Esophagus (tissue), 2 donors: ENCODE measurements at regions not wholly inside any gene's neighbourhood (a gene's known extent, or its start where the extent isn't known, plus 50 kb on each side); places are given as distances from the start of the nearest gene placed in this dataset.

Experiments used
- H3K27ac ChIP-seq, 2 donors: one replicate each; pipeline ENCODE4 v1.5.1; 2013; ENCODE audit warnings: low read depth in 2 of 2, mild to moderate bottlenecking in 2 of 2, inconsistent platforms in 1 of 2, low read length in 1 of 2, moderate library complexity in 1 of 2
- H3K27me3 ChIP-seq, 2 donors: one replicate each; pipeline ENCODE4 v1.6.1; 2013; ENCODE audit warnings: low read length in 2 of 2, control low read depth in 1 of 2, mild to moderate bottlenecking in 1 of 2; ENCODE audit not compliant: insufficient read depth in 2 of 2, control insufficient read depth in 1 of 2
- H3K36me3 ChIP-seq, 2 donors: one replicate each; pipeline ENCODE4 v1.6.1; 2013; ENCODE audit warnings: low read length in 1 of 2; ENCODE audit not compliant: control insufficient read depth in 2 of 2, insufficient read depth in 2 of 2
- H3K4me1 ChIP-seq, 2 donors: one replicate each; pipeline ENCODE4 v1.6.1; 2013; ENCODE audit warnings: low read length in 1 of 2; ENCODE audit not compliant: control insufficient read depth in 2 of 2, insufficient read depth in 2 of 2
- H3K4me3 ChIP-seq, 2 donors: one replicate each; pipeline ENCODE4 v1.5.1; 2013; ENCODE audit warnings: low read length in 2 of 2, mild to moderate bottlenecking in 2 of 2, low read depth in 1 of 2, moderate library complexity in 1 of 2
- H3K9me3 ChIP-seq, 2 donors: one replicate each; pipeline ENCODE4 v1.6.1; 2013; ENCODE audit warnings: mild to moderate bottlenecking in 2 of 2, low read depth in 1 of 2, low read length in 1 of 2, moderate library complexity in 1 of 2; ENCODE audit not compliant: control insufficient read depth in 2 of 2, insufficient read depth in 1 of 2
- WGBS, 2 donors: extraction: QIAGEN DNeasy Blood & Tissue Kit; methylation state at CpG; one replicate each; pipeline ENCODE4 v1.1.7; 2013; 5-methylcytosine and 5-hydroxymethylcytosine counted together
- donor health status: healthy with polysubstance abuse.
- donor health status: Bipolar disorder and iron deficiency.

GRCh38 chr15:69845159-69845558, 252.6 kb downstream of the TLE3 start:
- no peak overlapping the region for H3K27ac ChIP-seq
- H3K27me3 ChIP-seq, result no peaks in the 10 kb centered on the region
- WGBS, 2 donors, result 83 to 89% methylated on average over 5 of the region's 5 CpGs
- H3K4me3 ChIP-seq, result no peak overlapping the region
- peaks cover 0 to 2% of the 10 kb centered on the region in 2 donors for H3K4me1 ChIP-seq
- no peaks in the 10 kb centered on the region for H3K36me3 ChIP-seq
- H3K9me3 ChIP-seq, result no peaks in the 10 kb centered on the region

- Histone ChIP-seq H3K4me1 (no peaks in the 10 kb centered on the region), H3K4me3 (no peak overlapping the region), H3K27me3 (no peaks in the 10 kb centered on the region), H3K27ac (no peak overlapping the region), H3K9me3 (no peaks in the 10 kb centered on the region), H3K36me3 (no peaks in the 10 kb centered on the region)
- WGBS, 2 donors, result 67 to 69% methylated on average over 4 of the region's 4 CpGs
Measured at GRCh38 chr15:69847625-69848024, 250.1 kb downstream of the TLE3 start.

- no peaks in the 10 kb centered on the region for H3K36me3 ChIP-seq
Measured at GRCh38 chr15:69848096-69848495, 249.6 kb downstream of the TLE3 start.

GRCh38 chr15:69848551-69849231, 249.0 kb downstream of the TLE3 start:
- WGBS, 2 donors, result 47 to 61% methylated on average over 4 of the region's 4 CpGs
- no peaks in the 10 kb centered on the region for H3K36me3 ChIP-seq
- H3K27me3 ChIP-seq, result no peaks in the 10 kb centered on the region
- H3K4me3 ChIP-seq, result no peak overlapping the region
- no peak overlapping the region for H3K27ac ChIP-seq
- no peaks in the 10 kb centered on the region for H3K9me3 ChIP-seq
- H3K4me1 ChIP-seq, result peaks cover 0 to 4% of the 10 kb centered on the region in 2 donors

More at GRCh38 chr15:69848096-69848495, 249.6 kb downstream of the TLE3 start:
- Histone ChIP-seq H3K4me3 (no peak overlapping the region), H3K9me3 (no peaks in the 10 kb centered on the region), H3K27ac (no peak overlapping the region), H3K4me1 (peaks cover 0 to under 1% of the 10 kb centered on the region in 2 donors), H3K27me3 (no peaks in the 10 kb centered on the region)
- WGBS, 2 donors, result 81 to 82% methylated on average over 6 of the region's 6 CpGs

GRCh38 chr15:69849232-69849610, 248.5 kb downstream of the TLE3 start:
- WGBS, 2 donors, result 84 to 85% methylated on average over 4 of the region's 4 CpGs
- no peaks in the 10 kb centered on the region for H3K36me3 ChIP-seq

GRCh38 chr15:69852482-69852881, 245.2 kb downstream of the TLE3 start:
- H3K4me1 ChIP-seq, result peaks cover 0 to 4% of the 10 kb centered on the region in 2 donors
- no peak overlapping the region for H3K4me3 ChIP-seq
- no peaks in the 10 kb centered on the region for H3K27me3 ChIP-seq
- H3K9me3 ChIP-seq, result no peaks in the 10 kb centered on the region
- no peak overlapping the region for H3K27ac ChIP-seq
- no peaks in the 10 kb centered on the region for H3K36me3 ChIP-seq
- WGBS, 2 donors, result 88 to 89% methylated on average over 3 of the region's 3 CpGs

More at GRCh38 chr15:69849232-69849610, 248.5 kb downstream of the TLE3 start:
- Histone ChIP-seq H3K4me1 (peaks cover 0 to 4% of the 10 kb centered on the region in 2 donors), H3K9me3 (no peaks in the 10 kb centered on the region), H3K27me3 (no peaks in the 10 kb centered on the region), H3K27ac (no peak overlapping the region), H3K4me3 (no peak overlapping the region)

- Histone ChIP-seq H3K4me3 (no peak overlapping the region), H3K36me3 (no peaks in the 10 kb centered on the region), H3K4me1 (peaks cover 0 to 4% of the 10 kb centered on the region in 2 donors), H3K9me3 (no peaks in the 10 kb centered on the region), H3K27me3 (no peaks in the 10 kb centered on the region), H3K27ac (peak overlapping the region; percentile 62 to 78)
- WGBS, 2 donors, result 86 to 90% methylated on average over 4 of the region's 4 CpGs
Measured at GRCh38 chr15:69852916-69853315, 244.8 kb downstream of the TLE3 start.

- peaks cover 0 to 4% of the 10 kb centered on the region in 2 donors for H3K4me1 ChIP-seq
- H3K36me3 ChIP-seq, result no peaks in the 10 kb centered on the region
- no peaks in the 10 kb centered on the region for H3K9me3 ChIP-seq
- 71 to 85% methylated on average over 6 of the region's 6 CpGs for WGBS, 2 donors
- H3K27me3 ChIP-seq, result no peaks in the 10 kb centered on the region
- no peak overlapping the region for H3K4me3 ChIP-seq
- peak overlapping the region; percentile 62 to 78 for H3K27ac ChIP-seq
Measured at GRCh38 chr15:69853544-69853951, 244.2 kb downstream of the TLE3 start.

- 80 to 81% methylated on average over 4 of the region's 4 CpGs for WGBS, 2 donors
- H3K4me3 ChIP-seq, result no peak overlapping the region
- no peaks in the 10 kb centered on the region for H3K27me3 ChIP-seq
- peaks cover 0 to 4% of the 10 kb centered on the region in 2 donors for H3K4me1 ChIP-seq
- H3K9me3 ChIP-seq, result no peaks in the 10 kb centered on the region
- H3K36me3 ChIP-seq, result no peaks in the 10 kb centered on the region
- no peak overlapping the region for H3K27ac ChIP-seq
Measured at GRCh38 chr15:69854001-69854400, 243.7 kb downstream of the TLE3 start.

GRCh38 chr15:69854521-69855181, 243.1 kb downstream of the TLE3 start:
- 77 to 78% methylated on average over 11 of the region's 11 CpGs for WGBS, 2 donors

More at GRCh38 chr15:69854521-69855181, 243.1 kb downstream of the TLE3 start:
- Histone ChIP-seq H3K36me3 (no peaks in the 10 kb centered on the region), H3K4me1 (peaks cover 0 to 4% of the 10 kb centered on the region in 2 donors), H3K27me3 (no peaks in the 10 kb centered on the region), H3K4me3 (no peak overlapping the region), H3K27ac (no peak overlapping the region), H3K9me3 (no peaks in the 10 kb centered on the region)
